GM10248 (cell line): ENCODE measurements at regions not wholly inside any gene's neighbourhood (a gene's known extent, or its start where the extent isn't known, plus 50 kb on each side); places are given as distances from the start of the nearest gene placed in this dataset.

Source experiments
- CTCF ChIA-PET: fragments of 300-600 bp; sonication (Branson Sonifier 250); formaldehyde crosslinking; extraction: SDS; loops from one replicate; lab custom pipeline; 2021; ENCODE audit warnings: antibody characterized with exemption; lab: Yijun Ruan, JAX
- POLR2A ChIA-PET: fragments of 350-650 bp; sonication (Branson Sonifier 250); formaldehyde crosslinking; extraction: SDS; loops from one replicate; lab custom pipeline; 2020; ENCODE audit warnings: antibody characterized with exemption; lab: Yijun Ruan, JAX
- DNase-seq: peaks from one replicate; pipeline ENCODE4 v3.0.0; 2012; ENCODE audit errors: extremely low spot score
- CTCF ChIP-seq: IDR thresholded peaks from 2 replicates; pipeline ENCODE4 v1.5.1; 2012; ENCODE audit warnings: mild to moderate bottlenecking, low read depth; ENCODE audit errors: extremely low read depth, missing control alignments, control extremely low read depth

GRCh38 chr5:53257806-53258373 is 148.3 kb upstream of the MOCS2 start:
- no peak for TF ChIP-seq CTCF
- POLR2A ChIA-PET, result no interaction called here
- CTCF ChIA-PET, result no interaction called here
- no peak for DNase-seq

- POLR2A ChIA-PET, result no interaction called here
- no peak for TF ChIP-seq CTCF
- DNase-seq, result no peak
- CTCF ChIA-PET, result interaction anchor here (1.2 kb wide), 1 partner anchor 969 kb away, joined by 3 read pairs; no protein-coding TSS in a partner anchor
Measured at GRCh38 chr5:53259176-53259575, 149.6 kb upstream of the MOCS2 start.

- POLR2A ChIA-PET, result no interaction called here
- CTCF ChIA-PET, result no interaction called here
Measured at GRCh38 chr5:53260446-53260845, 150.9 kb upstream of the MOCS2 start.

GRCh38 chr5:53261245-53261644 is 151.7 kb upstream of the MOCS2 start:
- DNase-seq, result no peak
- ChIA-PET CTCF (interaction anchor here (0.9 kb wide), 1 partner anchor 76 kb away, joined by 3 read pairs; no protein-coding TSS in a partner anchor), POLR2A (no interaction called here)
- no peak for TF ChIP-seq CTCF

More at GRCh38 chr5:53260446-53260845, 150.9 kb upstream of the MOCS2 start:
- DNase-seq, result no peak
- no peak for TF ChIP-seq CTCF

- DNase-seq, result no peak
- peak; percentile 11 for TF ChIP-seq CTCF
- ChIA-PET POLR2A (no interaction called here), CTCF (interaction anchor here (1.3 kb wide), 1 partner anchor 967 kb away, joined by 8 read pairs; no protein-coding TSS in a partner anchor)
Measured at GRCh38 chr5:53262348-53262970, 152.9 kb upstream of the MOCS2 start.

GRCh38 chr5:53263151-53263550 is 153.6 kb upstream of the MOCS2 start:
- no peak for TF ChIP-seq CTCF
- ChIA-PET CTCF (interaction anchor here (1.3 kb wide), 1 partner anchor 966 kb away, joined by 8 read pairs; no protein-coding TSS in a partner anchor), POLR2A (no interaction called here)
- no peak for DNase-seq
